GM12874 (cell line): ENCODE measurements at regions not wholly inside any gene's neighbourhood (a gene's known extent, or its start where the extent isn't known, plus 50 kb on each side); places are given as distances from the start of the nearest gene placed in this dataset.

ENCODE experiments used
- CTCF ChIP-seq: IDR thresholded peaks from 2 replicates; pipeline ENCODE4 v1.5.1; 2011; ENCODE audit warnings: low read depth, mild to moderate bottlenecking, control low read depth, low read length, moderate library complexity; ENCODE audit not compliant: insufficient read depth

DNA sequence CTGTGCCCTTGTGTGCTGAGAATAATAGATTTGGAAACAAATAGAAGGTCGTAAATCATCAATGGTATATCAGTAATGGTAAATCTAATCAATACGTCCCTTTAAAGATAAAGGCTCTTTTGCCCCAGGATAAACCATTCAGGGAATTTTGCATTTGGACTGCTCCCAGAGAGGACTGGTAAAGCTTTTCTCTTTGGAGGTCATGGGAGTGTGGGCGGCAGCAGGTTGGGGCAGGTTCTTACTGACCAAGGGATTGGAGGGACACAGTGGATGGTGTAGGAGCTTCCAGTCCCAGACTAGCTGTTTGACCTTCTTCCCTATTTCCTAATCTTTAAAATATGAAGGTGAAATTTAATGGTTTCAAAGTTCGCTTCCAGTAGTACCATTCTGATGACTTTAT is 87.8 kb upstream of the NTF3 start:
- no peak for TF ChIP-seq CTCF

- no peak for TF ChIP-seq CTCF
These were observed 86.4 kb upstream of the NTF3 start for GRCh38 chr12:5345534-5345933.

- TF ChIP-seq CTCF: no peak
These were observed 83.9 kb upstream of the NTF3 start for GRCh38 chr12:5348057-5348456.

- TF ChIP-seq CTCF: no peak
These were observed 83.4 kb upstream of the NTF3 start for GRCh38 chr12:5348491-5348890.

- no peak for TF ChIP-seq CTCF
These were observed 67.7 kb upstream of the NTF3 start for GRCh38 chr12:5364036-5364770.

DNA sequence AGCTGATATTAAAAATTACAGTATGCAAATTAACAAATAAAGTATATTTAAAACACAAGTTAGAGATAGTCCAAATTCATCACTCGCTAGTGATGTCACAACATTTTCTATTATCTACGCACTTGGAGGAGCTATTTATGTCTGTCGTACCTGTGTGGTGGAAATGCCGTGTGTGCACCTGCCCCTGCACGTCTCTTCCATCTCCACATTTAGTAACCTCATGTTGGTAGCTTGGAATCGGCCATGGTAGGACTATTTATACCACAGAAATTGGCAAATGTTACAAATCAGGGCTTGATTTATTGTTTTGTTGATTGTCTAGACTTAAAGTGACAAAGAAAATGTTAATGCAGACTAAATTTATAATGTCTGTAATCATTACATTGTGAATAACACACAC is 62.6 kb upstream of the NTF3 start:
- TF ChIP-seq CTCF: no peak

DNA sequence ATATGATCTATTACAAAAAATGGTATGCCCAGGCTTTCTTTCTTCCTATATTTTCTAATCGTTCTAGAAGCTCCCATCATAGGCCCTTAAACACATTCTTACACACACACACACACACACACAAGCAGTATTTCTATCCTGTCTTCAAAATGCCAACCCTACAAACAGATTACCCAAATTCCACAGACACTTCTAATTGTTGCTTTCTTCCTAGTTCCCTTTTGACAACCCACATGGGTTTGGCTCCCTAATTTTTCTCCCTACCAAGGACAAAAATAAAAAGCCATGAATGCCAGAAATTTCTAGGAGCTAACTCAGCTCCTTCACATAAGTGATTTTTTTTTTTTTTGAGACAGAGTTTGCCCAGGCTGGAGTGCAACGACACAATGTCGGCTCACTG is 60.3 kb upstream of the NTF3 start:
- TF ChIP-seq CTCF: no peak
